Heart left ventricle (tissue), 16 donors: ENCODE measurements at regions not wholly inside any gene's neighbourhood (a gene's known extent, or its start where the extent isn't known, plus 50 kb on each side); places are given as distances from the start of the nearest gene placed in this dataset.

Experiments used
- ATAC-seq, 4 donors: fragments of 200-7000 bp; cut with Tn5 transposase; one replicate each; pipeline ENCODE4 v1.9.1; 2020 to 2022; ENCODE audit warnings: moderate library complexity in 4 of 4, mild to moderate bottlenecking in 3 of 4, moderate number of reproducible peaks in 1 of 4
- DNase-seq, 5 donors: peaks; one replicate each; pipeline ENCODE4 v3.0.0-alpha.2; 2020
- H3K27ac ChIP-seq, 12 donors: fragments of 200-600 bp; sonication (generic) in 4 of 12; one replicate each; pipeline versions ENCODE4 v1.5.0 to v1.8.0; 2016 to 2022; ENCODE audit warnings: mild to moderate bottlenecking in 2 of 12
- H3K27me3 ChIP-seq, 9 donors: fragments of 200-600 bp; sonication (generic) in 2 of 9; one replicate each; pipeline versions ENCODE4 v1.5.1 to v1.8.0; 2016 to 2022; ENCODE audit warnings: mild to moderate bottlenecking in 3 of 9
- H3K36me3 ChIP-seq, 9 donors: fragments of 200-600 bp; sonication (generic) in 2 of 9; one replicate each; pipeline versions ENCODE4 v1.5.0 to v1.8.0; 2018 to 2022; ENCODE audit warnings: mild to moderate bottlenecking in 2 of 9
- H3K4me1 ChIP-seq, 12 donors: fragments of 200-600 bp; sonication (generic) in 4 of 12; one replicate each; pipeline versions ENCODE4 v1.5.0 to v1.8.0; 2016 to 2022; ENCODE audit warnings: mild to moderate bottlenecking in 3 of 12
- H3K4me3 ChIP-seq, 12 donors: fragments of 200-600 bp; sonication (generic) in 4 of 12; one replicate each; pipeline versions ENCODE4 v1.5.0 to v1.8.0; 2017 to 2022; ENCODE audit warnings: mild to moderate bottlenecking in 9 of 12, moderate library complexity in 4 of 12
- H3K9me3 ChIP-seq, 12 donors: fragments of 200-600 bp; sonication (generic) in 4 of 12; one replicate each; pipeline versions ENCODE4 v1.5.0 to v1.8.0; 2016 to 2022; ENCODE audit warnings: mild to moderate bottlenecking in 1 of 12
- POLR2A ChIP-seq, 2 donors: fragments of 450-650 bp; IDR thresholded peaks; one replicate each; pipeline ENCODE4 v1.6.1; 2017; ENCODE audit warnings: antibody characterized with exemption in 2 of 2, mild to moderate bottlenecking in 2 of 2, moderate library complexity in 2 of 2
- WGBS, 4 donors: extraction: QIAGEN DNeasy Blood & Tissue Kit in 2 of 4; methylation state at CpG; one replicate each; pipeline versions ENCODE4 v1.1.5 to v1.1.7; 2013 to 2018; 5-methylcytosine and 5-hydroxymethylcytosine counted together
- intact Hi-C, 10 donors: fragments of 100-400 bp; cut with DNase I; formaldehyde crosslinking; loops; one replicate each; pipeline versions ENCODE4 v1.11.1 to v1.14.2; 2022
- TF ChIP-seq, protein P1 (sequence below), 12 donors: fragments of 200-600 bp; sonication (generic) in 4 of 12; IDR thresholded peaks; one replicate each; pipeline versions ENCODE4 v1.5.0 to v1.8.0; 2018 to 2022; ENCODE audit warnings: antibody characterized with exemption in 12 of 12, mild to moderate bottlenecking in 5 of 12
- donor health status: ischemic (EF 13 %, LVEDD 7.1; RV severe dilation, severe dysfunction).
- donor health status: healthy with polysubstance abuse.
- donor health status: DM: no; HTN: yes; CAD: no.
- donor health status: DM: no; HTN: no; CAD: no.
- donor health status: ischemic (EF 25% LVEDD 6.9; RV normal size, moderate dysfunction).
- donor health status: ischemic (EF 25% LVEDD 5.7; RV mildly dilated, moderate dysfunction).
- donor health status: healthy.
- donor health status: DM: yes; HTN: yes; CAD: no.
- donor health status: ischemic (EF 35%, LVEDD 5.7; RV mildly dilated, moderate dysfunction).
- donor health status: nonischemic (EF 11% LVEDD 7.7; RV severe dilation, severe dysfunction).
- donor health status: DM: yes; HTN: yes; CAD: no.
- donor health status: PGD.
- donor health status: ischemic (EF 29% LVEDD 5.4; RV normal size, mild dysfunction).
- donor health status: nonischemic (EF 23%, LVEDD 6.1; RV moderate dilation, normal function).

GRCh38 chr4:188904617-188905016 is 765.4 kb downstream of the TRIML1 start:
- Histone ChIP-seq H3K27me3 (no peaks in the 10 kb centered on the region), H3K4me1 (no peaks in the 10 kb centered on the region), H3K36me3 (no peaks in the 10 kb centered on the region), H3K9me3 (no peaks in the 10 kb centered on the region), H3K27ac (no peak overlapping the region), H3K4me3 (no peak overlapping the region)
- DNase-seq (no peak), ATAC-seq (no peak)
- WGBS, 4 donors, result 82 to 95% (median 85%) methylated on average over 6 to 12 of the region's 12 CpGs
- intact Hi-C loops, result no loop called here
- TF ChIP-seq, protein P1, sequence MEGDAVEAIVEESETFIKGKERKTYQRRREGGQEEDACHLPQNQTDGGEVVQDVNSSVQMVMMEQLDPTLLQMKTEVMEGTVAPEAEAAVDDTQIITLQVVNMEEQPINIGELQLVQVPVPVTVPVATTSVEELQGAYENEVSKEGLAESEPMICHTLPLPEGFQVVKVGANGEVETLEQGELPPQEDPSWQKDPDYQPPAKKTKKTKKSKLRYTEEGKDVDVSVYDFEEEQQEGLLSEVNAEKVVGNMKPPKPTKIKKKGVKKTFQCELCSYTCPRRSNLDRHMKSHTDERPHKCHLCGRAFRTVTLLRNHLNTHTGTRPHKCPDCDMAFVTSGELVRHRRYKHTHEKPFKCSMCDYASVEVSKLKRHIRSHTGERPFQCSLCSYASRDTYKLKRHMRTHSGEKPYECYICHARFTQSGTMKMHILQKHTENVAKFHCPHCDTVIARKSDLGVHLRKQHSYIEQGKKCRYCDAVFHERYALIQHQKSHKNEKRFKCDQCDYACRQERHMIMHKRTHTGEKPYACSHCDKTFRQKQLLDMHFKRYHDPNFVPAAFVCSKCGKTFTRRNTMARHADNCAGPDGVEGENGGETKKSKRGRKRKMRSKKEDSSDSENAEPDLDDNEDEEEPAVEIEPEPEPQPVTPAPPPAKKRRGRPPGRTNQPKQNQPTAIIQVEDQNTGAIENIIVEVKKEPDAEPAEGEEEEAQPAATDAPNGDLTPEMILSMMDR (IDR thresholded peaks at IDR 0.05), result no peak
- TF ChIP-seq POLR2A (IDR thresholded peaks at IDR 0.05), result no peak

DNA sequence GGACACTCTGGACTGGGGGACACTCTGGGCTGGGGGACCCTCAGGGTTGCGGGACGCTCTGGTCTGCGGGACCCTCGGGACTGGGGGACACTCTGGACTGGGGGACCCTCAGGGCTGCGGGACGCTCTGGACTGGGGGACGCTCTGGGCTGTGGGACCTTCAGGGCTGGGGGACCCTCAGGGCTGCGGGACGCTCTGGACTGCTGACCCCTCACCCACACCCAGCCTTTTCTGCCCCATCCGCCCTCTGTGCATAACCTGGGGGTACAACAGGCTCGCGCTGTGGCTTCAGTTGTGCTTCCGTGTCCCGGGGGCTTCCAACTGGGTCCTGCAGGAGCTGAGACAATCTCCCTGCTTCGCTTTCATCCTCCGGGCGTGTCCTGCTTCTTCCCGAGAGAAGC is 766.0 kb downstream of the TRIML1 start:
- DNase-seq (no peak), ATAC-seq (no peak)
- H3K9me3 ChIP-seq, result no peaks in the 10 kb centered on the region
- H3K27ac ChIP-seq, result no peak overlapping the region
- no peak for TF ChIP-seq POLR2A (IDR thresholded peaks at IDR 0.05)
- TF ChIP-seq, protein P1 (IDR thresholded peaks at IDR 0.05), result no peak
- H3K4me3 ChIP-seq, result no peak overlapping the region
- H3K36me3 ChIP-seq, result no peaks in the 10 kb centered on the region
- intact Hi-C loops, result no loop called here
- no peaks in the 10 kb centered on the region for H3K4me1 ChIP-seq
- WGBS, 4 donors, result 82 to 93% (median 88%) methylated on average over 10 to 18 of the region's 18 CpGs
- H3K27me3 ChIP-seq, result no peaks in the 10 kb centered on the region

DNA sequence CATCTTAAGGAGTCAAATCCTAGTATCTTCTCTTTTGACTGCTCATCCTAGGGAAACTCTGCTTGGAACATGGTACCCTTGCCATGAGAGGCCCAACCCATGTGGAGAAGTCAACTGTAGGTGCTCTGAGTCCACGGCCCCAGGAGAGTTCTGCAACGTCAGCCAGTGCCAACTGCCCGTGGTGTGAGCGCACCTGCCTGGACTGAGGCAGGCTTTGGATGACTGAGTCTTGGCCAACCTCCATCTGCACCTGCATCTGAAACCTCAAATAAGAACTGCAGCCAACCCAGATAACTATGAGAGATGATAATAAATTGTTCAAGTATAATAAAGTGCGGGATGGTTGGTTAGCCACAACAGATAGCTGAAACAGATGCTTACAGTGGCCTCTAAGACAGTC is 772.0 kb downstream of the TRIML1 start:
- peaks cover 0 to 5% (median 0%) of the 10 kb centered on the region in 12 donors for H3K9me3 ChIP-seq
- no peak for TF ChIP-seq POLR2A (IDR thresholded peaks at IDR 0.05)
- TF ChIP-seq, protein P1 (IDR thresholded peaks at IDR 0.05), result no peak
- no peaks in the 10 kb centered on the region for H3K4me1 ChIP-seq
- intact Hi-C loops, result no loop called here
- DNase-seq, result no peak
- no peak for ATAC-seq
- H3K27me3 ChIP-seq, result no peaks in the 10 kb centered on the region
- H3K36me3 ChIP-seq, result no peaks in the 10 kb centered on the region
- no peak overlapping the region for H3K4me3 ChIP-seq
- no peak overlapping the region for H3K27ac ChIP-seq
- 90 to 94% (median 93%) methylated on average over 5 of the region's 5 CpGs for WGBS, 4 donors

DNA sequence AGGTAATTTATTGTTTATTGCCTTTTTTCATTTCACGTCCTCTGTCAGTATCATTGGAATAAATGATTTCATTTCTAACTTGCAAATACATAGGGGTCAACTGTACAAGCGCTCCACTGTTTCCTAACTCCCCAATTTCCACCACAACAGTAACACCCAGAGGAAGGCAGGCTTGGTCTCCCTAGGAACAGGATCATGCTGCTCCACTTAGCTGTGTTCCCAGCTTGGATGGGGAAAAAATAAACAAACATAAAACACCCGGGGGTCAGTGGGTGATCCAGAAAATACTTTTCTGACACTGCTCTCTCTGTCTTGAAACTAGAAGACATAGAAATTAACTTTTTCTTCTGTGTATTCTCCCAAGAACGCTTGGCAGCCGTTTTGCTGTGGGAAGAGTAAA is 772.5 kb downstream of the TRIML1 start:
- H3K4me1 ChIP-seq, result no peaks in the 10 kb centered on the region
- no peak overlapping the region for H3K27ac ChIP-seq
- ATAC-seq (no peak), DNase-seq (no peak)
- H3K9me3 ChIP-seq, result peaks cover 0 to 5% (median 0%) of the 10 kb centered on the region in 12 donors
- TF ChIP-seq, protein P1 (IDR thresholded peaks at IDR 0.05), result no peak
- no peak for TF ChIP-seq POLR2A (IDR thresholded peaks at IDR 0.05)
- intact Hi-C loops, result no loop called here
- 87 to 93% (median 88%) methylated on average over 5 of the region's 5 CpGs for WGBS, 4 donors
- no peaks in the 10 kb centered on the region for H3K36me3 ChIP-seq
- no peaks in the 10 kb centered on the region for H3K27me3 ChIP-seq
- no peak overlapping the region for H3K4me3 ChIP-seq
